ENCODE measurements at regions not wholly inside any gene's neighbourhood (a gene's known extent, or its start where the extent isn't known, plus 50 kb on each side); places are given as distances from the start of the nearest gene placed in this dataset.
A peak's percentile ranks its signal among the peaks of the same experiment; 100 is the strongest.

DNA sequence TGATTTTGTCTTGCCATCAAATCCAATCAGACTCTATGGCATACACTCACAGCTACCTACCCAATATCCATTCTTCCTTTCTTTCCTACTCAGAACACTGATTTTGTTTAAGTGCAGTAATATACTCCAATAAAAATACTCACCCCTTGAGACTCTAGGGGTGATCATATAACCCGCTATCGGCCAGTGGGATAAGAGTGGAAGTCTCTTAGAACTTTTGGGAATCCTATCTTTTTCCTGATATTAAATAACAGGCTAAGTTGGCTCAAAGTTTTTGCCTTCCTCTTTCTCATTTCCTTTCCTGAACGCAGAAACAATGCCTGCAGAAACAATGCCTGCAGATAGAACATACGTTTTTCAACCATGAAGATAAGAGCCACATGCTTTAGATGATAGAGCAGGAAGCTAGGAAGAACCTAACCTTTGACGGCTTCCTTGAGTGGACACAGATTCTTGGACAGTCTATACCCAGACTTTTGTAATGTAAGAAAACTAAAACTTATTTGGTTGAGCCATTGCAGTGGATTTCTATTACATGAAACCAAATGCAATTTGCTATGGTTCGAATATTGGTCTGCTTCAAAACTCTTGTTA is 373.8 kb downstream of the STIM2 start:
- Histone ChIP-seq H3K4me3 (no peak overlapping the region), H3K4me1 (no peaks in the 10 kb centered on the region), H3K36me3 (no peaks in the 10 kb centered on the region), H3K27me3 (no peaks in the 10 kb centered on the region), H3K27ac (no peak overlapping the region), H3K9me3 (no peaks in the 10 kb centered on the region)
- TF ChIP-seq POLR2AphosphoS5 (IDR thresholded peaks at IDR 0.05) (no peak), POLR2A (IDR thresholded peaks at IDR 0.05) (no peak)
- TF ChIP-seq, protein P1, sequence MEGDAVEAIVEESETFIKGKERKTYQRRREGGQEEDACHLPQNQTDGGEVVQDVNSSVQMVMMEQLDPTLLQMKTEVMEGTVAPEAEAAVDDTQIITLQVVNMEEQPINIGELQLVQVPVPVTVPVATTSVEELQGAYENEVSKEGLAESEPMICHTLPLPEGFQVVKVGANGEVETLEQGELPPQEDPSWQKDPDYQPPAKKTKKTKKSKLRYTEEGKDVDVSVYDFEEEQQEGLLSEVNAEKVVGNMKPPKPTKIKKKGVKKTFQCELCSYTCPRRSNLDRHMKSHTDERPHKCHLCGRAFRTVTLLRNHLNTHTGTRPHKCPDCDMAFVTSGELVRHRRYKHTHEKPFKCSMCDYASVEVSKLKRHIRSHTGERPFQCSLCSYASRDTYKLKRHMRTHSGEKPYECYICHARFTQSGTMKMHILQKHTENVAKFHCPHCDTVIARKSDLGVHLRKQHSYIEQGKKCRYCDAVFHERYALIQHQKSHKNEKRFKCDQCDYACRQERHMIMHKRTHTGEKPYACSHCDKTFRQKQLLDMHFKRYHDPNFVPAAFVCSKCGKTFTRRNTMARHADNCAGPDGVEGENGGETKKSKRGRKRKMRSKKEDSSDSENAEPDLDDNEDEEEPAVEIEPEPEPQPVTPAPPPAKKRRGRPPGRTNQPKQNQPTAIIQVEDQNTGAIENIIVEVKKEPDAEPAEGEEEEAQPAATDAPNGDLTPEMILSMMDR (IDR thresholded peaks at IDR 0.05) = no peak
- intact Hi-C loops (cut with DNase I; ENCODE audit: low total_unique reads) = no loop called here
- no peak for DNase-seq (ENCODE audit: low spot score in 2 of 2)

DNA sequence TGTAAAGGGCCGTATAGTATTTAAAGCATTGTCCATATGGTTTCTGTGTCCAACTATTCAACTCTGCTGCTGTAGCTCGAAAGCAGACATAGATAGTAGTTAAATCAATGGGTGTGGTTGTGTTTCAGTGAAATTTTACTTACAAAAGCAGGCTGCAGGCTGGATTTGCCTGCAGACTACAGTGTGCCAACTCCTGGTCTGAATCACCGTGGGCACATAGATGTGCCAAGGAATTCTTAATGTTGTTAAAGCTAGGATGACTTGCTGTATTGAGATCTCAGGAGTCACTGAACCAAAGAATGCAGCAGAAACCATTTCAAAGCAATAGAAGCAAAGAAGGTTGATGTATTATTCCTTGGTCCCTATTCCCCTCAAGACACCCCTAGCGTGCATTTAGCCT is 379.0 kb downstream of the STIM2 start:
- Histone ChIP-seq H3K4me1 (no peaks in the 10 kb centered on the region), H3K27ac (no peak overlapping the region), H3K4me3 (no peak overlapping the region), H3K27me3 (no peaks in the 10 kb centered on the region), H3K9me3 (no peaks in the 10 kb centered on the region), H3K36me3 (no peaks in the 10 kb centered on the region)
- no peak for DNase-seq (ENCODE audit: low spot score in 2 of 2)
- intact Hi-C loops (cut with DNase I; ENCODE audit: low total_unique reads) = no loop called here
- TF ChIP-seq POLR2A (IDR thresholded peaks at IDR 0.05) (no peak), POLR2AphosphoS5 (IDR thresholded peaks at IDR 0.05) (no peak)
- TF ChIP-seq, protein P1 (IDR thresholded peaks at IDR 0.05) = no peak

DNA sequence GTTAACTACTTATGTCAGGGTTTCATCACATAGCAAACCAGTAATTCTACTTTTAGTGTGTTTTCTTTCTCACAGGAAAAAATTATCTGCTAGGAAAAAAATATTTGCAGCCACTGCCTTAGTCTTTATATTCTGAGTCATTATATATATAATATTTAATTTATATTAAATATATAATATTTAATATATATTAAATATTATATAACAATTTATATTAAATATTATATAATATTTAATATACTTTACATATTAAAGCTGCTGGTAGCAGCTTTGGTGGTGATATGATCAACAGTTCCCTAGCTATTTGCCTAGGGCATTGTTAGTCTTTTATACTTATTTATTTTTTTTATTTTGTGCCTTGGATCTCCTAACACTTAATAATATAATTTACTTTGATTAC is 381.6 kb downstream of the STIM2 start:
- intact Hi-C loops (cut with DNase I; ENCODE audit: low total_unique reads) = no loop called here
- H3K4me1 ChIP-seq = no peaks in the 10 kb centered on the region
- H3K9me3 ChIP-seq = no peaks in the 10 kb centered on the region
- TF ChIP-seq, protein P1 (IDR thresholded peaks at IDR 0.05) = no peak
- TF ChIP-seq POLR2AphosphoS5 (IDR thresholded peaks at IDR 0.05) (no peak), POLR2A (IDR thresholded peaks at IDR 0.05) (no peak)
- no peak overlapping the region for H3K4me3 ChIP-seq
- no peak overlapping the region for H3K27ac ChIP-seq
- H3K36me3 ChIP-seq = no peaks in the 10 kb centered on the region
- H3K27me3 ChIP-seq = no peaks in the 10 kb centered on the region
- DNase-seq (ENCODE audit: low spot score in 2 of 2) = no peak

DNA sequence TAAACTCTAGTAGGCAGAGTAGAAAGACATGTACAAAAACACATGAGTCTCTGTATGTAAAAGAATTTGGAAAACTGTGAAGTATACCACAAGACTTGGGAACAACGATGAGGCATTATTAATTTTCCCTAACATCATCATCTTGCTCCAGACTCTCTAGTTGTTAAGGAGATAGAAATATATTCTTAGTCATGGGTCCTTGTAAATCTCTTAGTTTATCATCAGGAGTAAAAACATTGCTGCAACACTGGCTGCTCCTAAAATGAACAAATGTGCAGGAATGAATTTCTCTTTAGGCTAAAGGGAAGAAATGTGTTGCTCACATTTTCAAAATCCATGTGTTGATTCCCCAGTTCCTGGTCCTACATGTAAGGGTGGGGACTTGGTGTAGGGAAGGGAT is 384.6 kb downstream of the STIM2 start:
- Histone ChIP-seq H3K36me3 (no peaks in the 10 kb centered on the region), H3K9me3 (no peaks in the 10 kb centered on the region), H3K4me1 (no peaks in the 10 kb centered on the region), H3K27me3 (no peaks in the 10 kb centered on the region), H3K27ac (no peak overlapping the region), H3K4me3 (no peak overlapping the region)
- intact Hi-C loops (cut with DNase I; ENCODE audit: low total_unique reads) = no loop called here
- TF ChIP-seq POLR2A (IDR thresholded peaks at IDR 0.05) (no peak), POLR2AphosphoS5 (IDR thresholded peaks at IDR 0.05) (no peak)
- TF ChIP-seq, protein P1 (IDR thresholded peaks at IDR 0.05) = no peak
- DNase-seq (ENCODE audit: low spot score in 2 of 2) = no peak

DNA sequence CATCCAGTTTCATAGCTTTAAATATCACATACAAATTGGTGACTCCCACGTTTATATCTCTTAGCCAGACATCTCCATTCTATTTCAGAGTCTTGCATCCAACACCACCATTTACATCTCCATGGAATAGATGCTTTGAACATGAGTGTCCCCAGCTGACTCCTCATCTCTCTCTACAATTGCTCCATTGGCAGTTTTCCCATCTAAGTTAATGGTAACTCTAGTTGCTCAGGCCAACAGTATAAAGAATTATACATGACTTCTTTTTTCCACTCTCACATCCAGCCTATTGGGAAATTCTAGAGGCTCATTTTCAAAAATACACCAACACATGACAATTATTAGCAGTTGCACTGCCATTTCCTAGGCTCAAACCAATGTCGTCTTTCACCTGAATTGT is 388.2 kb downstream of the STIM2 start:
- no peak for TF ChIP-seq POLR2AphosphoS5 (IDR thresholded peaks at IDR 0.05)
- TF ChIP-seq POLR2A (IDR thresholded peaks at IDR 0.05) = no peak
- TF ChIP-seq, protein P1 (IDR thresholded peaks at IDR 0.05) = no peak
- DNase-seq (ENCODE audit: low spot score in 2 of 2) = no peak
- Histone ChIP-seq H3K9me3 (no peaks in the 10 kb centered on the region), H3K4me3 (no peak overlapping the region), H3K27me3 (no peaks in the 10 kb centered on the region), H3K27ac (peak overlapping the region in 1 of 2 donors; percentile 32), H3K36me3 (no peaks in the 10 kb centered on the region), H3K4me1 (no peaks in the 10 kb centered on the region)
- intact Hi-C loops (cut with DNase I; ENCODE audit: low total_unique reads) = no loop called here
